AG04449 (cell line): ENCODE measurements at regions not wholly inside any gene's neighbourhood (a gene's known extent, or its start where the extent isn't known, plus 50 kb on each side); places are given as distances from the start of the nearest gene placed in this dataset.

Source experiments
- CTCF ChIA-PET: fragments of 350-600 bp; formaldehyde crosslinking; extraction: SDS; loops from one replicate; lab custom pipeline; 2021; ENCODE audit warnings: antibody characterized with exemption; lab: Yijun Ruan, JAX
- POLR2A ChIA-PET: fragments of 400-600, 350-600 bp; formaldehyde crosslinking; extraction: SDS; loops from one replicate; lab custom pipeline; 2020; ENCODE audit warnings: antibody characterized with exemption, inconsistent platforms; lab: Yijun Ruan, JAX
- DNase-seq: peaks from one replicate; pipeline ENCODE4 v3.0.0-alpha.2; 2010; ENCODE audit warnings: low read depth, low spot score
- H3K4me3 ChIP-seq: 2 replicates; pipeline ENCODE4 v1.5.1; 2011; ENCODE audit warnings: low read depth, mild to moderate bottlenecking, control low read depth, low read length
- CTCF ChIP-seq: IDR thresholded peaks from one replicate; pipeline ENCODE4 v1.5.1; 2011; ENCODE audit warnings: mild to moderate bottlenecking, moderate library complexity, low read length, control low read depth, inconsistent platforms; ENCODE audit not compliant: insufficient read depth; ENCODE audit errors: missing control alignments

DNA sequence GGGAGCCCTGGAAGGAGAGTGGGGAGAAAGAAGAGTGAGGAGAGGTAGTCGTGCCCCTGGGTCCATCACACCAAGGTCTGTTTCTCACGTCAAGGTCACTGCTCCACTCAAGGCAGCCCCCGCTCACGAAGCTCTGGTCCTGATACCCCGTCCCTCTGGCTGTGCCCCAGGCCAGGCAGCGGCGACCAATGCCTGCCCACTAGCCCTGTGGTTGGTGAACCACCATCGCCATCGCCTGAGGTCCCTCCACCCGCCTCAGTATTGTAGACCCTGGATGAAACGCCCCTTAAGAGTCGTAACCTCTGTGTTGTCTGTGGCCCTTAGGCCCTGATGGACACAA lies 378.3 kb upstream of the MYT1L start:
- H3K4me3 ChIP-seq = no peak overlapping the region
- POLR2A ChIA-PET = no interaction called here
- CTCF ChIA-PET = no interaction called here
- no peak for TF ChIP-seq CTCF
- DNase-seq = no peak

- H3K4me3 ChIP-seq = no peak overlapping the region
- ChIA-PET POLR2A (no interaction called here), CTCF (no interaction called here)
- no peak for TF ChIP-seq CTCF
- DNase-seq = no peak
Observed at GRCh38 chr2:2708575-2709430, 377.7 kb upstream of the MYT1L start.

- no peak overlapping the region for H3K4me3 ChIP-seq
- ChIA-PET CTCF (no interaction called here), POLR2A (no interaction called here)
- no peak for DNase-seq
- TF ChIP-seq CTCF = no peak
Observed at GRCh38 chr2:2707206-2707991, 376.3 kb upstream of the MYT1L start.

DNA sequence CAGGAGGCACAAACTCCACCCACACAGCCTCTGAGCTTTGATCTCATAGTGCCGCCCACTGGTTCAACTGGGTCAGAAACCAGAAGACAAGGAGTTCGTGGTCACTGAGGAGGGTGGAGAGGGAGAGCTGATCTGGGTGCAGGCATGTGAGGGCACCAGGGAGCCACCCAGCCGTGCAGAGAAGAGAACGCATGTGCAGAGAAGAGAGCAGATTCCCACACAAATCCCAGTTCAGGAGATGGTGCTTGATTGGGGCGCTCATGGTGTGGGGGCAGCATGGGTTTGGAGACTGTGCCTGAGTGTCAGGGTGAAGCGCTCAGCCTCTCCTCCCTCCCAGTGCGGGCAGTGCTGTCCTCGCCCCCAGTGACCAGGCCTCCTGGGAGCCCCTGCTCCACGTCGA lies 375.2 kb upstream of the MYT1L start:
- ChIA-PET POLR2A (no interaction called here), CTCF (no interaction called here)
- TF ChIP-seq CTCF = no peak
- DNase-seq = no peak
- no peak overlapping the region for H3K4me3 ChIP-seq

GRCh38 chr2:2705871-2706270 lies 374.8 kb upstream of the MYT1L start:
- TF ChIP-seq CTCF = no peak
- CTCF ChIA-PET = no interaction called here
- H3K4me3 ChIP-seq = no peak overlapping the region
- DNase-seq = no peak
- POLR2A ChIA-PET = no interaction called here

GRCh38 chr2:2704428-2705090 lies 373.5 kb upstream of the MYT1L start:
- DNase-seq = no peak
- CTCF ChIA-PET = no interaction called here
- POLR2A ChIA-PET = no interaction called here

More at GRCh38 chr2:2704428-2705090, 373.5 kb upstream of the MYT1L start:
- no peak for TF ChIP-seq CTCF
- no peak overlapping the region for H3K4me3 ChIP-seq
